ENCODE measurements at regions not wholly inside any gene's neighbourhood (a gene's known extent, or its start where the extent isn't known, plus 50 kb on each side); places are given as distances from the start of the nearest gene placed in this dataset.
"Not testable (repeated sequence)": the region's sequence is repeated elsewhere in the genome, so short reads cannot be mapped to it uniquely, and the experiment has no call there.

- POLR2A ChIA-PET; H3K4me3 Mint-ChIP-seq; H3K27me3 Mint-ChIP-seq; ATAC-seq (ENCODE audit: low read depth); H3K4me1 Mint-ChIP-seq; H3K9me3 Mint-ChIP-seq; H3K27ac Mint-ChIP-seq; H3K36me3 Mint-ChIP-seq; DNase-seq: not testable (repeated sequence)
Measured at GRCh38 chr2:90359887-90360730, 1668.6 kb downstream of the RPIA start.

- ATAC-seq (ENCODE audit: low read depth); H3K4me1 Mint-ChIP-seq; H3K4me3 Mint-ChIP-seq; DNase-seq; H3K27ac Mint-ChIP-seq; H3K36me3 Mint-ChIP-seq; H3K27me3 Mint-ChIP-seq; POLR2A ChIA-PET; H3K9me3 Mint-ChIP-seq: not testable (repeated sequence)
Measured at GRCh38 chr2:90360731-90361035, 1669.2 kb downstream of the RPIA start.
